Neural progenitor cell (in vitro differentiated cells): ENCODE measurements at regions not wholly inside any gene's neighbourhood (a gene's known extent, or its start where the extent isn't known, plus 50 kb on each side); places are given as distances from the start of the nearest gene placed in this dataset.
"Not testable (repeated sequence)": the region's sequence is repeated elsewhere in the genome, so short reads cannot be mapped to it uniquely, and the experiment has no call there.

Experiments used
- EZH2 ChIP-seq: fragments of 200-600 bp; sonication (generic); IDR thresholded peaks from 2 replicates; pipeline ENCODE4 v1.6.1; 2017; ENCODE audit warnings: antibody characterized with exemption, mild to moderate bottlenecking, moderate library complexity
- TF ChIP-seq, protein P1 (sequence below): fragments of 200-600 bp; sonication (generic); IDR thresholded peaks from 2 replicates; pipeline ENCODE4 v1.5.1; 2017; ENCODE audit warnings: antibody characterized with exemption, mild to moderate bottlenecking

DNA sequence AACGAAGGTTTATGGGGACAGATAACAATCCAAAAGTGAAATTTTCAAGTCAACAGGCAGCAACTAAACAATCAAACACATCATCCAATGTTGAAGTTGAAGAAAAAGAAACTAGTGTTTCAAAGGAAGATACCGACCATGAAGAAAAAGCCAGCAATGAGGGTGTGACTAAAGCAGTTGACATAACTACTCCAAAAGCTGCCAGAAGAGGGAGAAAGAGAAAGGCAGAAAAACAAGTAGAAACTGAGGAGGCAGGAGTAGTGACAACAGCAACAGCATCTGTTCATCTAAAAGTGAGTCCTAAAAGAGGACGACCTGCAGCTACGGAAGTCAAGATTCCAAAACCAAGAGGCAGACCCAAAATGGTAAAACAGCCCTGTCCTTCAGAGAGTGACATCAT, 145.1 kb upstream of the FREM1 start:
- TF ChIP-seq, protein P1, sequence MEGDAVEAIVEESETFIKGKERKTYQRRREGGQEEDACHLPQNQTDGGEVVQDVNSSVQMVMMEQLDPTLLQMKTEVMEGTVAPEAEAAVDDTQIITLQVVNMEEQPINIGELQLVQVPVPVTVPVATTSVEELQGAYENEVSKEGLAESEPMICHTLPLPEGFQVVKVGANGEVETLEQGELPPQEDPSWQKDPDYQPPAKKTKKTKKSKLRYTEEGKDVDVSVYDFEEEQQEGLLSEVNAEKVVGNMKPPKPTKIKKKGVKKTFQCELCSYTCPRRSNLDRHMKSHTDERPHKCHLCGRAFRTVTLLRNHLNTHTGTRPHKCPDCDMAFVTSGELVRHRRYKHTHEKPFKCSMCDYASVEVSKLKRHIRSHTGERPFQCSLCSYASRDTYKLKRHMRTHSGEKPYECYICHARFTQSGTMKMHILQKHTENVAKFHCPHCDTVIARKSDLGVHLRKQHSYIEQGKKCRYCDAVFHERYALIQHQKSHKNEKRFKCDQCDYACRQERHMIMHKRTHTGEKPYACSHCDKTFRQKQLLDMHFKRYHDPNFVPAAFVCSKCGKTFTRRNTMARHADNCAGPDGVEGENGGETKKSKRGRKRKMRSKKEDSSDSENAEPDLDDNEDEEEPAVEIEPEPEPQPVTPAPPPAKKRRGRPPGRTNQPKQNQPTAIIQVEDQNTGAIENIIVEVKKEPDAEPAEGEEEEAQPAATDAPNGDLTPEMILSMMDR = peak; percentile 42
- not testable (repeated sequence) for TF ChIP-seq EZH2
